ENCODE measurements at regions not wholly inside any gene's neighbourhood (a gene's known extent, or its start where the extent isn't known, plus 50 kb on each side); places are given as distances from the start of the nearest gene placed in this dataset.
A peak's percentile ranks its signal among the peaks of the same experiment; 100 is the strongest.

GRCh38 chr3:132159145-132159544 lies 124.3 kb upstream of the CPNE4 start:
- TF ChIP-seq POLR2A (IDR thresholded peaks at IDR 0.05; ENCODE audit: low read length): no peak
- TF ChIP-seq GATA1 (IDR thresholded peaks at IDR 0.05; ENCODE audit: low read depth, low read length): no peak
- no peak for DNase-seq

- TF ChIP-seq POLR2A (IDR thresholded peaks at IDR 0.05; ENCODE audit: low read length) (no peak), GATA1 (IDR thresholded peaks at IDR 0.05; ENCODE audit: low read depth, low read length) (no peak)
- no peak for DNase-seq
Measured at GRCh38 chr3:132160198-132160597, 125.4 kb upstream of the CPNE4 start.

GRCh38 chr3:132161608-132162007 lies 126.8 kb upstream of the CPNE4 start:
- peak in 1 of 2 experiments; percentile 6 for DNase-seq
- TF ChIP-seq GATA1 (IDR thresholded peaks at IDR 0.05; ENCODE audit: low read depth, low read length) (no peak), POLR2A (IDR thresholded peaks at IDR 0.05; ENCODE audit: low read length) (no peak)

GRCh38 chr3:132164469-132165092 lies 129.8 kb upstream of the CPNE4 start:
- peak in 1 of 2 experiments; percentile 14 for DNase-seq
- no peak for TF ChIP-seq POLR2A (IDR thresholded peaks at IDR 0.05; ENCODE audit: low read length)

GRCh38 chr3:132167870-132168269 lies 133.1 kb upstream of the CPNE4 start:
- TF ChIP-seq POLR2A (IDR thresholded peaks at IDR 0.05; ENCODE audit: low read length) (no peak), GATA1 (IDR thresholded peaks at IDR 0.05; ENCODE audit: low read depth, low read length) (no peak)
- DNase-seq: no peak

- TF ChIP-seq GATA1 (IDR thresholded peaks at IDR 0.05; ENCODE audit: low read depth, low read length) (no peak), POLR2A (IDR thresholded peaks at IDR 0.05; ENCODE audit: low read length) (no peak)
- no peak for DNase-seq
Measured at GRCh38 chr3:132174500-132174899, 139.7 kb upstream of the CPNE4 start.

GRCh38 chr3:132180337-132180791 lies 136.8 kb upstream of the ACP3 start:
- peak; percentile 45 to 56 for DNase-seq
- TF ChIP-seq POLR2A (IDR thresholded peaks at IDR 0.05; ENCODE audit: low read length) (no peak), GATA1 (IDR thresholded peaks at IDR 0.05; ENCODE audit: low read depth, low read length) (no peak)

- DNase-seq: no peak
- TF ChIP-seq GATA1 (IDR thresholded peaks at IDR 0.05; ENCODE audit: low read depth, low read length) (no peak), POLR2A (IDR thresholded peaks at IDR 0.05; ENCODE audit: low read length) (no peak)
Measured at GRCh38 chr3:132183811-132184210, 133.4 kb upstream of the ACP3 start.

- DNase-seq: no peak
- TF ChIP-seq GATA1 (IDR thresholded peaks at IDR 0.05; ENCODE audit: low read depth, low read length) (no peak), POLR2A (IDR thresholded peaks at IDR 0.05; ENCODE audit: low read length) (no peak)
Measured at GRCh38 chr3:132187746-132188145, 129.5 kb upstream of the ACP3 start.

GRCh38 chr3:132189601-132190000 lies 127.6 kb upstream of the ACP3 start:
- no peak for DNase-seq
- TF ChIP-seq POLR2A (IDR thresholded peaks at IDR 0.05; ENCODE audit: low read length) (no peak), GATA1 (IDR thresholded peaks at IDR 0.05; ENCODE audit: low read depth, low read length) (no peak)

- TF ChIP-seq POLR2A (IDR thresholded peaks at IDR 0.05; ENCODE audit: low read length) (no peak), GATA1 (IDR thresholded peaks at IDR 0.05; ENCODE audit: low read depth, low read length) (no peak)
- DNase-seq: no peak
Measured at GRCh38 chr3:132196113-132196512, 121.1 kb upstream of the ACP3 start.

GRCh38 chr3:132198516-132198915 lies 118.7 kb upstream of the ACP3 start:
- no peak for TF ChIP-seq GATA1 (IDR thresholded peaks at IDR 0.05; ENCODE audit: low read depth, low read length)
- no peak for TF ChIP-seq POLR2A (IDR thresholded peaks at IDR 0.05; ENCODE audit: low read length)
- no peak for DNase-seq

- TF ChIP-seq GATA1 (IDR thresholded peaks at IDR 0.05; ENCODE audit: low read depth, low read length) (no peak), POLR2A (IDR thresholded peaks at IDR 0.05; ENCODE audit: low read length) (no peak)
Measured at GRCh38 chr3:132199451-132199850, 117.8 kb upstream of the ACP3 start.

GRCh38 chr3:132202586-132202985 lies 114.6 kb upstream of the ACP3 start:
- no peak for TF ChIP-seq GATA1 (IDR thresholded peaks at IDR 0.05; ENCODE audit: low read depth, low read length)
- no peak for TF ChIP-seq POLR2A (IDR thresholded peaks at IDR 0.05; ENCODE audit: low read length)
- no peak for DNase-seq

More at GRCh38 chr3:132199451-132199850, 117.8 kb upstream of the ACP3 start:
- no peak for DNase-seq

- TF ChIP-seq GATA1 (IDR thresholded peaks at IDR 0.05; ENCODE audit: low read depth, low read length): no peak
- no peak for TF ChIP-seq POLR2A (IDR thresholded peaks at IDR 0.05; ENCODE audit: low read length)
- DNase-seq: no peak
Measured at GRCh38 chr3:132203889-132204596, 113.2 kb upstream of the ACP3 start.
